HCT116 (cell line): ENCODE measurements at regions not wholly inside any gene's neighbourhood (a gene's known extent, or its start where the extent isn't known, plus 50 kb on each side); places are given as distances from the start of the nearest gene placed in this dataset.

Source experiments
- RAD21 ChIP-seq: IDR thresholded peaks from 2 replicates; pipeline ENCODE4 v1.6.1; 2012; ENCODE audit warnings: low read depth, mild to moderate bottlenecking
- SP1 ChIP-seq: IDR thresholded peaks from 2 replicates; pipeline ENCODE4 v1.6.1; 2012; ENCODE audit warnings: low read depth
- TCF7L2 ChIP-seq: IDR thresholded peaks from 2 replicates; pipeline ENCODE4 v1.7.0; 2011; ENCODE audit warnings: borderline replicate concordance, inconsistent platforms; ENCODE audit not compliant: insufficient read depth, insufficient read length; ENCODE audit errors: extremely low read depth
- TF ChIP-seq, protein P1 (sequence below), 3 experiments: fragments of 200-600 bp in 1 of 3; sonication (generic) in 1 of 3; IDR thresholded peaks in 2 of 3; conservative IDR thresholded peaks in 1 of 3; 2 replicates each; pipeline ENCODE4 v1.5.1; 2012 to 2017; ENCODE audit warnings: low read depth in 2 of 3, low read length in 2 of 3, antibody characterized with exemption in 1 of 3, borderline replicate concordance in 1 of 3, control low read depth in 1 of 3, mild to moderate bottlenecking in 1 of 3, mixed read lengths in 1 of 3, mixed run types in 1 of 3, moderate library complexity in 1 of 3; ENCODE audit not compliant: insufficient read depth in 1 of 3

DNA sequence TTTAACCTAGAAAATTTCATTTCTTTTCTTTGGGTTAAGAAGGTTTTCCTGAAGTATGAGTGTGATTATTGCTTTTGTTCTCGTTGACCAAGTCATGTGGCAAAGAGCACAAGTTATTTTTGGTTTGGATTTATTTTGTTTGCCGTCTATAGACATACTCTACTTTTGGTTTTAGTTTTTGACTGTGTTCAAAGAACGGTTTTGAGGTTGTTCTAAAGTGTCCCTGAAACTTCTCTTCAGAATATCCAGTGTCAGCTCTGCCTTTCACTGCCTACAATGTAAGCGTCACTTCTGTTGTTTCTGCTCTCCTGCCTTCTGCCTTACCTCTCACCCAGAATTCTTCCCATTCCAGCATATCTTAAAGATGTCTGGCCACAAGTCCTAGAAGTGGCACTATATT is 812.2 kb downstream of the C4orf33 start:
- TF ChIP-seq TCF7L2, result no peak
- TF ChIP-seq SP1, result no peak
- TF ChIP-seq, protein P1, sequence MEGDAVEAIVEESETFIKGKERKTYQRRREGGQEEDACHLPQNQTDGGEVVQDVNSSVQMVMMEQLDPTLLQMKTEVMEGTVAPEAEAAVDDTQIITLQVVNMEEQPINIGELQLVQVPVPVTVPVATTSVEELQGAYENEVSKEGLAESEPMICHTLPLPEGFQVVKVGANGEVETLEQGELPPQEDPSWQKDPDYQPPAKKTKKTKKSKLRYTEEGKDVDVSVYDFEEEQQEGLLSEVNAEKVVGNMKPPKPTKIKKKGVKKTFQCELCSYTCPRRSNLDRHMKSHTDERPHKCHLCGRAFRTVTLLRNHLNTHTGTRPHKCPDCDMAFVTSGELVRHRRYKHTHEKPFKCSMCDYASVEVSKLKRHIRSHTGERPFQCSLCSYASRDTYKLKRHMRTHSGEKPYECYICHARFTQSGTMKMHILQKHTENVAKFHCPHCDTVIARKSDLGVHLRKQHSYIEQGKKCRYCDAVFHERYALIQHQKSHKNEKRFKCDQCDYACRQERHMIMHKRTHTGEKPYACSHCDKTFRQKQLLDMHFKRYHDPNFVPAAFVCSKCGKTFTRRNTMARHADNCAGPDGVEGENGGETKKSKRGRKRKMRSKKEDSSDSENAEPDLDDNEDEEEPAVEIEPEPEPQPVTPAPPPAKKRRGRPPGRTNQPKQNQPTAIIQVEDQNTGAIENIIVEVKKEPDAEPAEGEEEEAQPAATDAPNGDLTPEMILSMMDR (IDR thresholded peaks at IDR 0.05 in 2 of 3, conservative IDR thresholded peaks at IDR 0.05 in 1 of 3; ENCODE audit: borderline replicate concordance in 1 of 3, insufficient read depth in 1 of 3, low read depth in 2 of 3, low read length in 2 of 3), result no peak
- TF ChIP-seq RAD21, result no peak
